ENCODE measurements at regions not wholly inside any gene's neighbourhood (a gene's known extent, or its start where the extent isn't known, plus 50 kb on each side); places are given as distances from the start of the nearest gene placed in this dataset.
"Not testable (repeated sequence)": the region's sequence is repeated elsewhere in the genome, so short reads cannot be mapped to it uniquely, and the experiment has no call there.

DNA sequence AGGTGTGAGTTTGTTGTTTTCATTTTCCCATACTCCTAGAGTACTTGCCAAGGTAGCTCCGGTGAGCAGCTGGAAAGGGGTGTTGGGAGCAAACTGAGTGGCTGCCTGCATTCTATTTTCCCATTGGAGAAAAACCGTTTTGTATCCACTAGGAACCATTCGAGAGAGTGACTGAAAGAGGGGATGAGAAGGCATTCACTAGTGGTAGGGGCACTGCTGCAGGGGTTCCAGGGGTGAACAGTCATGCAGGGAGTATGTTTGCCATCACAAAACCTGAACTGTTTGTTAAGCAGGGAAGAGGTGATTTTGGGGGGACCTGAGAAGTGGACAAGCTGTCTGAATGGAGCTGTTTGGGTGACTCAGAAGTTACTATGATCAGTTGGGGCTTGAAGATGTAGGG lies 367.5 kb upstream of the SFSWAP start:
- not testable (repeated sequence) for TF ChIP-seq POLR2AphosphoS5 (IDR thresholded peaks at IDR 0.05); EZH2 (IDR thresholded peaks at IDR 0.05; ENCODE audit: borderline replicate concordance, insufficient read depth, low read length, poor library complexity, severe bottlenecking); TAF1 (IDR thresholded peaks at IDR 0.05; ENCODE audit: low read depth); EP300 (conservative IDR thresholded peaks at IDR 0.05; ENCODE audit: poor library complexity, severe bottlenecking)
- TF ChIP-seq, protein P1, sequence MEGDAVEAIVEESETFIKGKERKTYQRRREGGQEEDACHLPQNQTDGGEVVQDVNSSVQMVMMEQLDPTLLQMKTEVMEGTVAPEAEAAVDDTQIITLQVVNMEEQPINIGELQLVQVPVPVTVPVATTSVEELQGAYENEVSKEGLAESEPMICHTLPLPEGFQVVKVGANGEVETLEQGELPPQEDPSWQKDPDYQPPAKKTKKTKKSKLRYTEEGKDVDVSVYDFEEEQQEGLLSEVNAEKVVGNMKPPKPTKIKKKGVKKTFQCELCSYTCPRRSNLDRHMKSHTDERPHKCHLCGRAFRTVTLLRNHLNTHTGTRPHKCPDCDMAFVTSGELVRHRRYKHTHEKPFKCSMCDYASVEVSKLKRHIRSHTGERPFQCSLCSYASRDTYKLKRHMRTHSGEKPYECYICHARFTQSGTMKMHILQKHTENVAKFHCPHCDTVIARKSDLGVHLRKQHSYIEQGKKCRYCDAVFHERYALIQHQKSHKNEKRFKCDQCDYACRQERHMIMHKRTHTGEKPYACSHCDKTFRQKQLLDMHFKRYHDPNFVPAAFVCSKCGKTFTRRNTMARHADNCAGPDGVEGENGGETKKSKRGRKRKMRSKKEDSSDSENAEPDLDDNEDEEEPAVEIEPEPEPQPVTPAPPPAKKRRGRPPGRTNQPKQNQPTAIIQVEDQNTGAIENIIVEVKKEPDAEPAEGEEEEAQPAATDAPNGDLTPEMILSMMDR (IDR thresholded peaks at IDR 0.05; ENCODE audit: poor library complexity, severe bottlenecking): not testable (repeated sequence)
- TF ChIP-seq, protein P2, sequence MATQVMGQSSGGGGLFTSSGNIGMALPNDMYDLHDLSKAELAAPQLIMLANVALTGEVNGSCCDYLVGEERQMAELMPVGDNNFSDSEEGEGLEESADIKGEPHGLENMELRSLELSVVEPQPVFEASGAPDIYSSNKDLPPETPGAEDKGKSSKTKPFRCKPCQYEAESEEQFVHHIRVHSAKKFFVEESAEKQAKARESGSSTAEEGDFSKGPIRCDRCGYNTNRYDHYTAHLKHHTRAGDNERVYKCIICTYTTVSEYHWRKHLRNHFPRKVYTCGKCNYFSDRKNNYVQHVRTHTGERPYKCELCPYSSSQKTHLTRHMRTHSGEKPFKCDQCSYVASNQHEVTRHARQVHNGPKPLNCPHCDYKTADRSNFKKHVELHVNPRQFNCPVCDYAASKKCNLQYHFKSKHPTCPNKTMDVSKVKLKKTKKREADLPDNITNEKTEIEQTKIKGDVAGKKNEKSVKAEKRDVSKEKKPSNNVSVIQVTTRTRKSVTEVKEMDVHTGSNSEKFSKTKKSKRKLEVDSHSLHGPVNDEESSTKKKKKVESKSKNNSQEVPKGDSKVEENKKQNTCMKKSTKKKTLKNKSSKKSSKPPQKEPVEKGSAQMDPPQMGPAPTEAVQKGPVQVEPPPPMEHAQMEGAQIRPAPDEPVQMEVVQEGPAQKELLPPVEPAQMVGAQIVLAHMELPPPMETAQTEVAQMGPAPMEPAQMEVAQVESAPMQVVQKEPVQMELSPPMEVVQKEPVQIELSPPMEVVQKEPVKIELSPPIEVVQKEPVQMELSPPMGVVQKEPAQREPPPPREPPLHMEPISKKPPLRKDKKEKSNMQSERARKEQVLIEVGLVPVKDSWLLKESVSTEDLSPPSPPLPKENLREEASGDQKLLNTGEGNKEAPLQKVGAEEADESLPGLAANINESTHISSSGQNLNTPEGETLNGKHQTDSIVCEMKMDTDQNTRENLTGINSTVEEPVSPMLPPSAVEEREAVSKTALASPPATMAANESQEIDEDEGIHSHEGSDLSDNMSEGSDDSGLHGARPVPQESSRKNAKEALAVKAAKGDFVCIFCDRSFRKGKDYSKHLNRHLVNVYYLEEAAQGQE (IDR thresholded peaks at IDR 0.05; ENCODE audit: borderline replicate concordance): not testable (repeated sequence)

Measured in neural cell (in vitro differentiated cells).